Omental fat pad (tissue), 3 donors: ENCODE measurements at regions not wholly inside any gene's neighbourhood (a gene's known extent, or its start where the extent isn't known, plus 50 kb on each side); places are given as distances from the start of the nearest gene placed in this dataset.
"Not testable (repeated sequence)": the region's sequence is repeated elsewhere in the genome, so short reads cannot be mapped to it uniquely, and the experiment has no call there.

Source experiments
- ATAC-seq: fragments of 150-250 bp; one replicate; pipeline ENCODE4 v1.9.1; 2016; ENCODE audit warnings: mild to moderate bottlenecking, moderate library complexity; ENCODE audit not compliant: low FRiP score
- DNase-seq: peaks from one replicate; pipeline ENCODE4 v3.0.0-alpha.2; 2019; ENCODE audit warnings: low spot score
- TF ChIP-seq, protein P1 (sequence below), 3 donors: fragments of 450-650 bp; IDR thresholded peaks; one replicate each; pipeline ENCODE4 v1.5.1; 2016 to 2017; ENCODE audit warnings: antibody characterized with exemption in 3 of 3, mild to moderate bottlenecking in 3 of 3, moderate library complexity in 2 of 3

DNA sequence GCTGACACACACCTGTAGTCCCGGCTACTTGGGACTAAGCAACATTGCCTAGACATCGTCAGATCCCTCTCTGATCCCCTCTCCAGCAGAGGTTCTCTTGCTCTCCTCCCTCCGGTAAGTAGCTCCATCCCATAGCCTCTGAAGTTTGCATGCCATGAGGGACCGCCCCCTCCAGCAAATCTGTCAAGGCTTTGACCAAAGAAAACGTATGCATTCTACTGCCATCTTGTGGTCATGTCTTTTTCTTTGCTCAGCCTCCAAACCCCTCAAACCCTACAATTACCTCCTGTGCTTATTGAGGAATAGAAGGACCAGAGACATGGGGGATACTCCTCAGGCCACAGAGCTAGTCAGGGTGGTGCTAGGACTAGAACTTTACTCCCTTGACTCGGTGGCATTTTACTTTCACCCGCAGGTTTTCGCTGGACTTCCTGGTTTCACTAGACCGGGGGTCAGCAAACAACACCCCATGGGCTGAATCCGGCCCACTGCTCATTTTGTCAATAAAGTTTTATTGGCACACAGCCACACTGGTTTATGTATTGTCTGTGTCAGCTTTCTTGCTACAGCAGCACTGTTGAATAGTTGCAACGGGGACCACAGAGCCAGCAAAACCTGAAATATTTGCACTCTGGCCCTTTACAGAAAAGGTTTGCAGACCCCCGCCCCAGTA lies 202.6 kb upstream of the FOXK1 start:
- ATAC-seq, result no peak

DNA sequence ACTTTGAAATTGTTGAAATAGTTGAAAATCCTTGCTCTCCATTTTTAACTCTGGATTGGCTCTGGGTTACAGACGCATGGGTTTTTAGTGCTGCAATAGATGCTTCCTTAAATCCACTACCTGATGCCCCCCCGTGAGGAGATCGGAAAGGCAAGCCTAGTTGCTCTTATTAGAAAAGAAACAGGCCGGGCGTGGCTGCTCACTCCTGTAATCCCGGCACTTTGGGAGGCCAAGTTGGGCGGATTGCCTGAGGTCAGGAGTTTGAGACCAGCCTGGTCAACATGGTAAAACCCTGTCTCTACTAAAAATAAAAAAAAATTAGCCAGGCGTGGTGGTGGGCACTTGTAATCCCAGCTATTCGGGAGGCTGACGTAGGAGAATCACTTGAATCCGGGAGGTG lies 202.0 kb upstream of the FOXK1 start:
- not testable (repeated sequence) for ATAC-seq, DNase-seq

More for the DNA sequence above, 202.6 kb upstream of the FOXK1 start:
- TF ChIP-seq, protein P1, sequence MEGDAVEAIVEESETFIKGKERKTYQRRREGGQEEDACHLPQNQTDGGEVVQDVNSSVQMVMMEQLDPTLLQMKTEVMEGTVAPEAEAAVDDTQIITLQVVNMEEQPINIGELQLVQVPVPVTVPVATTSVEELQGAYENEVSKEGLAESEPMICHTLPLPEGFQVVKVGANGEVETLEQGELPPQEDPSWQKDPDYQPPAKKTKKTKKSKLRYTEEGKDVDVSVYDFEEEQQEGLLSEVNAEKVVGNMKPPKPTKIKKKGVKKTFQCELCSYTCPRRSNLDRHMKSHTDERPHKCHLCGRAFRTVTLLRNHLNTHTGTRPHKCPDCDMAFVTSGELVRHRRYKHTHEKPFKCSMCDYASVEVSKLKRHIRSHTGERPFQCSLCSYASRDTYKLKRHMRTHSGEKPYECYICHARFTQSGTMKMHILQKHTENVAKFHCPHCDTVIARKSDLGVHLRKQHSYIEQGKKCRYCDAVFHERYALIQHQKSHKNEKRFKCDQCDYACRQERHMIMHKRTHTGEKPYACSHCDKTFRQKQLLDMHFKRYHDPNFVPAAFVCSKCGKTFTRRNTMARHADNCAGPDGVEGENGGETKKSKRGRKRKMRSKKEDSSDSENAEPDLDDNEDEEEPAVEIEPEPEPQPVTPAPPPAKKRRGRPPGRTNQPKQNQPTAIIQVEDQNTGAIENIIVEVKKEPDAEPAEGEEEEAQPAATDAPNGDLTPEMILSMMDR (IDR thresholded peaks at IDR 0.05), result no peak
- DNase-seq, result no peak

DNA sequence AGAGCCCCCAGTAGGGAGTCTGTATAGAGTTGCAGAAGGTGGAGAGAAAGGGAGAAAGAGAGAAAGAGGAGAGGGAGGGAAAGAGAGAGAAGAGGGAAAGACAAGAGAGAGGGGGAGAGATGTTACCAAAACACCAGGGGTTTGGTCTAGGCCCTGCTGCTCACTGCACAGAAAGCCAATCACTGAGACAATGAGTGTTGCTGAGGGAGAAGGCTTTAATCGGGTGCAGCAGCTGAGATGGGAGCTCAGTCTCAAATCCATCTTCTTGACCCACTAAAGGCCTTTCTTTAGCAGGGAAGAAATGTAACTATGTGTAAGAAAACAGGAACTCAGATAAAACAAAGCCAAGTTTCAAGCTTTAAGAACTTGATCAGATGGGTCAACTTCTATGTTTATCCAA lies 198.2 kb upstream of the FOXK1 start:
- no peak for DNase-seq
- no peak for ATAC-seq
- TF ChIP-seq, protein P1 (IDR thresholded peaks at IDR 0.05), result no peak

DNA sequence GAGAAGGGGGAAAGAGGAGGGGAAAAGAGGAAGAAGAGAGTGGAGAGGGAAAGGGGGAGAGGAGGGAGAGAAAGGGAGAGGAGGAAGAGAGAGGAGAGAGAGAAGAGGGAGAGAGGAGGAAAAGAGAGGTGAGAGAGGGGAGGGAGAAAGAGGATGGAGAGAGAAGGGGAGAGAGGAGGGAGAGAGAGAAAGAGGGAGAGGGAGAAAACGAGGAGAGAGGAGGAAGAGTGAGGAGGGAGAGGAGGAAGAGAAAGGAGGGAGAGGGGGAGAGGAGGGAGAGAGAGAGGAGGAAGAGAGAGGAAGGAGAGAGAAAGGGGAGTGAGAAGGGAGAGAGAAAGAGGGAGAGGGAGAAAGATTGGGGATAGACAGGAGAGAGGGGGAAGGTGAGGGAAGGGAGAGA lies 197.6 kb upstream of the FOXK1 start:
- TF ChIP-seq, protein P1 (IDR thresholded peaks at IDR 0.05), result no peak
- DNase-seq (no peak), ATAC-seq (no peak)

DNA sequence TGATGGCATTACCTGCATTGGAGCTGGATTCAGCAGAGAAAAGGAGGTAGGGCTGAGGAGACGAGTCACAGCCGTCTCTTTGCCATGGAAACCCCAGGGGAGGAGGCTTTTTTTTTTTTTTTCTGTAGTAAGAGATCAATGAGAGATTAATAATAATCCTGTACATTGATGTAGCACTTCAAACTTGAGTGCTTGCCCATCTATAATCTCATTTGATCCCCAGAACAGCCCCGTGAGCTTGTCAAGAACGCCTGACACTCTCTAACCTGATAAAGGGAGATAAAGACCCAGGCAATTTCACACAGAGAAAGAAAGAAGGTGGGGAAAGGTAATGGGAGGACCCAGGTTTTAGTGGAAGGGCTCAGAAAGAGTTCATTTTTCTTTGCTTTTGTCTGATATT lies 195.2 kb upstream of the FOXK1 start:
- DNase-seq (no peak), ATAC-seq (no peak)
- TF ChIP-seq, protein P1 (IDR thresholded peaks at IDR 0.05), result no peak

DNA sequence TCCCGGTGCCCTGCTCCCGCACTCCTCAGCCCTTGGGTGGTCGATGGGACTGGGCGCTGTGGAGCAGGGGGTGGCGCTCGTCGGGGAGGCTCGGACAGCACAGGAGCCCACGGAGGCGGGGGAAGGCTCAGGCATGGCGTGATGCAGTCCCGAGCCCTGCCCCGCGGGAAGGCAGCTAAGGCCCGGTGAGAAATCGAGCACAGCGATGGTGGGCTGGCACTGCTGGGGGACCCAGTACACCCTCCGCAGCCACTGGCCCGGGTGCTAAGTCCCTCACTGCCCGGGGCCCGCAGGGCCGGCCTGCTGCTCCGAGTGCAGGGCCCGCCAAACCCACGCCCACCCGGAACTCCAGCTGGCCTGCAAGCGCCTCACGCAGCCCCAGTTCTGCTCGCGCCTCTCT lies 185.2 kb upstream of the FOXK1 start:
- ATAC-seq, DNase-seq: not testable (repeated sequence)

DNA sequence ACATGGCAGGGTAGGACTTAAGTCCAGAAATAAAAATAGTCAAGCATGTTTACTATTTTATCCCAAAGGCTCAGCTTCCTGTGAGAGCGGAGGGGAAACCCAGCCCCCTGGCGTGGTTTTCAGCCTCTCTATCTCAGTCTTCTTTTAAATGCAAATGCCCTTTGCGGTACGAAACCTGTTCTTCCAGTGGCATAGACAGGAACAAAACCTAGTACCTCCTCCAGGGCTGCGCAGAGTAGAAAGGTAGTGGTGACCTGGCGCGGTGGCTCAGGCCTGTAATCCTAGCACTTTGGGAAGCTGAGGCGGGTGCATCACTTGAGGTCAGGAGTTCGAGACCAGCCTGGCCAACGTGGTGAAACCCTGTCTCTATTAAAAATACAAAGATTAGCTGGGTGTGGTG lies 181.3 kb upstream of the FOXK1 start:
- DNase-seq, result no peak
- TF ChIP-seq, protein P1 (IDR thresholded peaks at IDR 0.05), result no peak
- no peak for ATAC-seq

DNA sequence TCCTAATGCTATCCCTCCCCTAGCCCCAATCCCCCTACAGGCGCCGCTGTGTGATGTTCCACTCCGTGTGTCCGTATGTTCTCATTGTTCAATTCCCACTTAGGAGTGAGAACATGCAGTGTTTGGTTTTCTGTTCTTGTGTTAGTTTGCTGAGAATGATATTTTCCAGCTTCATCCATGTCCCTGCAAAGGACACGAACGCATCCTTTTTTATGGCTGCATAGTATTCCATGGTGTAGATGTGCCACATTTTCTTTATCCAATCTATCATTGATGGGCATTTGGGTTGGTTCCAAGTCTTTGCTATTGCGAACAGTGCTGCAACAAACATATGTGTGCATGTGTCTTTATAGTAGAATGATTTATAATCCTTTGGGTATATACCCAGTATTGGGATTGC lies 174.2 kb upstream of the FOXK1 start:
- ATAC-seq, DNase-seq: not testable (repeated sequence)

DNA sequence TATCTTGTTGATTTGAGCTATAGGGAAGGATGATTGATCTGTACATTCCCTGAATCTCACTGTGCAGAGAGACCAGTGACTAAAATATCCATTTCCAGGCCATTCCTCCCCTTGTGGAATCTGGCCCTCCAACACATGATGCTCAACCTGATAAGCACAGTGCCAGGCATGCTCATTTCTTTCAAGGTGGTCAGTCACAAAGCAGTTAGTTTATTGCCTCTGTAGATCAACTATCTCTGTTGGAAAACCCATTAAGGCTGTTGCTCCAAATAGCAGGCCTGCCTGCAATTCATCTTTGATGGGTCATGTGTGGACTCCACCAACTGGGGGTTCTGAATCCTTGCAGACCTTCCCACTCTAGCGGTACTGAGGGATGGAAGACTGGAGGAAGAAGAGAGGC lies 168.6 kb upstream of the FOXK1 start:
- TF ChIP-seq, protein P1 (IDR thresholded peaks at IDR 0.05), result no peak
- ATAC-seq (no peak), DNase-seq (no peak)
